ENCODE measurements at regions not wholly inside any gene's neighbourhood (a gene's known extent, or its start where the extent isn't known, plus 50 kb on each side); places are given as distances from the start of the nearest gene placed in this dataset.
A peak's percentile ranks its signal among the peaks of the same experiment; 100 is the strongest.

DNA sequence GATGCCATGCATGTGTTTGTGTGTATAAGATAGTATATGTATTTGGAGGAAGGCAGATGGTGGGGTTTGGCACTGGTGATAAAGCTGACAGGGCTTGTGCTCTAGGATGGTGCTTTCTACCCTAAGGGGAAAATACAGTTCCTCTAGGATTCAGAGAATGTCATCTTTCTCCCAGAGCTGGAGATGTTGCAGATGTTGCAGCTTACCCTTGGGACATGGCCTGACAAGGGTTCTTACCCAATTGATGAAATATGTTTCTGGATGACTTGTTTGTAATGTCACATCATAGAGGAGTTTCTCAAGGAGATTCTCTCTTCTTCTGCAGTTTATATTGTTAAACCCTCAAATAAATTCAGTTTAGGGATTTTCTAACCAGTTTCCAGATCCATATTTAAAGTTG lies 52.5 kb upstream of the PITX2 start:
- no peak for DNase-seq (ENCODE audit: low spot score)

DNA sequence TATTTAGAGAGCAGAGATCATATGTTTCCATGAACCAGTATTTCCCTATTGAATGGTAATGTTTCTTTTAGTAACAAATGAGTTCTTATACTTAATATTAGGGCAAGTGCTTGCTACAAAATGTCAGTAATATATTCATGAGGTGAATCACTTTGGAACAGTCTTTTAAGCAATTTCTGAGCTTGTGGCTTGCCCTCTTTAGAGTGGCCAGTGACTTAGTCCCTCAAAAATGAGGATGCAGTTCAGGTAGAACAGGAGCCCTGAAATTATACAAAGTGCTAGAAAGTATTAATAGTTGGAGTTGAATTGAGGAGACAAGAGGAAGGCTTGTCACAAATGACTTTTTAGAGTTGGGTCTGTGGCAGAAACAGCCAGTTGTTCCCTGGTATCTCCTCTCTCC lies 53.4 kb upstream of the PITX2 start:
- DNase-seq (ENCODE audit: low spot score): no peak

GRCh38 chr4:110678517-110679227 lies 55.8 kb upstream of the PITX2 start:
- no peak for DNase-seq (ENCODE audit: low spot score)

DNA sequence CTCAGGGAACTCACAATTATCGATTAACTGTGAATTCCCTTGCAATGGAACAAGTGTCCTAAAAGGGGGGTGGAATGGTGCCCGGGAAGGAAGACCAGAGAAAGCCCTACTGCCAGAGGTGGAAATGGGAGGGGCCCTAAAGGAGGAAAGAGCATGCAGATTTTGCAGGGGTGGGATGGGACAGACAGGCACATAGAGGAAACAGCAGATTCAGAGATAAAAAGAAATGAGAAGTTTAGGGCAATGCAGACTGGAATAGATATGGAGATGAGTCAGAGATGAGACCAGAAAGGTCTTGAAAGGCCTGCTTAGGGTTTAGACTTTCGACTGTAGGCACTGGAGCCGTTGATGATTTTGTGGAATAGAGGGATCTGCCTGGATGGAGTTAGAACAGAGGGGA lies 57.4 kb upstream of the PITX2 start:
- DNase-seq (ENCODE audit: low spot score): no peak

DNA sequence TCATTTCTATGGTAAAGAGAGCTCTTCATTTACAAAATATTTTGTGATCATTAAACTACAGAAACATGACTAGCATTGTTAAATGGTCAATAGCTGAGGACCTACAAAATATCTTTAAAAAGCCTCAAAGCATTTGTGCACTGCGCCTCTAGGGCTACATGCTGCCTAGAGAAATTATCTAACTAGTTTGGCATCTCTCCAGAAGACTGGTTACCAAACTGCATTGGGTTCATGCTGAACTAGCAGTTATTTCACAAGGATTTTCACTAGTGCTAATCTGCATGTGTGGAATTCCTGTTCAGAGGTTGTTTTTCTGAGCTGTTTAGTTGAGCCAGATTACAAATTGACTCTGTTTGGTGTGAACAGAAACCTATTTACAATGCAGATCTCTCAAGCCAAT lies 58.5 kb upstream of the PITX2 start:
- peak; percentile 61 for DNase-seq (ENCODE audit: low spot score)

GRCh38 chr4:110682311-110682710 lies 59.4 kb upstream of the PITX2 start:
- no peak for DNase-seq (ENCODE audit: low spot score)

DNA sequence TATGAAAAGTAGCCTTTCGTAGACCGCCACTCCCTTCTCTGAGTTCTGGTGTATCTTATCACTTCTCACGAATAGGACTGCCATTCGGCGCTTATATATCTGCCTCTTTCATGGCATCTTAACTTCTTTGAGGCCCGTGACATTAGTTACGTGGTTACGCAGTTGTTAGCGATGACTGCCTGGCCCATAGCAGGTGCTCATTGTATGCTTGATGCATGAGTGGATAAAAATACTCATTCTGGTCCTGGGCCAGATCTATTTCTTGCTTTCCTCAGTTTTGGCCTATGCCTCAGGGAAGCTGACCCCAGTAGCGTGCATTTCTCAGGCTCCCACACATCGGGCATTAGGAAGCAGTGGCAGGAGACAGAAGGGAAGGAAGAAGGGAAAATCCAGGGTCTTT lies 60.7 kb upstream of the PITX2 start:
- no peak for DNase-seq (ENCODE audit: low spot score)

DNA sequence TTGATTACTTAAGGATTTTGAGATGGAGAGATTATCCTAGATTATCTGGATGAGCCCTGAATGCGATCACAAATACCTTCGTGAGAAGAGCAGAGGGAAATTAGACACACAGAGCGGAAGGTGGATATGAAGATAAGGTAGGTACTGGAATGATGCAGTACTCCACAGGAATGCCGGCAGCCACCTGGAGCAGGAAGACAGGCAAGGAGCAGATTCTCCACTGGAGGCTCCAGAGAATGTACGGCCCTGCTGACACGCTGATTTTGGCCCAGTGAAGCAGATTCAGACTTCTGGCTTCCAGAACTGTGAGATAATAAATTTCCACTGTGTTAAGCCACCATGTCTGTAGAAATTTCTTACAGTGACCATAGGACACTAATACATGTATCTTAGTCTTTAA lies 79.4 kb upstream of the PITX2 start:
- DNase-seq (ENCODE audit: low spot score): no peak

DNA sequence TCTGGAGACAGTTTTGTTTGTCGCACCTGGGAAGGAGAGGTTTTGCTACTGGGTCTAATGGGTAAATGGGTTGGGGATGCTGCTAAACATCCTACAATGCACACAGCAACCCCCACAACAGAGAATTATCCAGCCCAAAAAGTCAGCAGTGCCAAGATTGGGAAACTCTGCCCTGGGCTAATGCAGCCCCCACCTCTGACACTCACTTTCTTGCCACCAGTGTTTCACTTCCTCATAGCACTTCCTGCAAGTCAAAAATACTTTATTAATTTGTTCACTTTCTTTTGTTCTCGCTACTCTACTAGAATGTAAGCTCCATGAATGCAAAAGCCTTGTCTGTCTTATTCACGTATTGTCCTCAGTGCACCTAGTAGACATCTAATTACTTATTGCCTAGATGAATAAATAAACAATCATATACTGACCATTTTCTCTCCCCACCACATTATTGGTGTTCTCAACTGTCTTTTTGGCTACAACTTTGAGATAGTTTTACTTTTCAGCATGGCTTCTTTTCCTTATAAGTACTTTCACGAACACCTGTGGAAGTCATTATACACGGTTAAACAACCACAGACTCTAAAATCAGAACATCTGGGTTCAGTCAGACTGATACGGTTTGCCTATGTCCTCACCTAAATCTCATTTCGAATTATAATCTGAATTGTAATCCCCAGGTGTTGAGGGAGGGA lies 82.0 kb upstream of the PITX2 start:
- no peak for DNase-seq (ENCODE audit: low spot score)

DNA sequence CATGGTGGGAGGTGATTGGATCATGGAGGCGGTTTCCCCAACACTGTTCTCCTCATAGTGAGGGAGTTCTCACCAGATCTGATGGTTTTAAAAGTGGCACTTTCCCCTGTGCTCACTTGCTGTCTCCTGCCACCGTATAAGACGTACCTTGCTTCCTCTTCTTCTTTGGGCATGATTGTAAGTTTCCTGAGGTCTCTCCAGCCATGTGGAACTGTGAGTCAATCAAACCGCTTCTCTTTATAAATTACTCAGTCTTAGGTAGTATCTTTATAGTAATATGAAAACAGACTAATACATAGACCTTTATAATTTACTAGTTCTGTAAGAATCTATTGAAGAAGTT lies 82.5 kb upstream of the PITX2 start:
- DNase-seq (ENCODE audit: low spot score): no peak

- DNase-seq (ENCODE audit: low spot score): peak; percentile 16
Observed at GRCh38 chr4:110710070-110710469, 87.2 kb upstream of the PITX2 start.

GRCh38 chr4:110712486-110712885 lies 89.6 kb upstream of the PITX2 start:
- no peak for DNase-seq (ENCODE audit: low spot score)

DNA sequence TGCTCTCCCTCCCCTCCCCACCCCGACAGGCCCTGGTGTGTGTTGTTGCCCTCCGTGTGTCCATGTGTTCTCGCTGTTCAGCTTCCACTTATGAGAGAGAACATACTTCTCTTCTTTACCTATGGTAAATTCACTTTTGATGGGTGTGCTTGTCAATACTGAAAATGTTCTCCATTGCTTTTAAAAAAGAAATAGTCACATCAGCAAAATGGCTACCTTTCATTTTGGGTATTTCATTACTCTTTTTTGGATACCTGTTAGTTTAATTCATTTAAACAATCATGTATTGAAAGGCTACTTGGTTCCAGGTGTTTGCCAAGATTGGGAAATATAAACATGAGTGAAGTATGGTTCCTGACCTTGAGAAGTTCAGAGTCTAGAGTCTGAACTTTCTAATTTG lies 107.4 kb upstream of the PITX2 start:
- DNase-seq (ENCODE audit: low spot score): no peak

- peak; percentile 67 for DNase-seq (ENCODE audit: low spot score)
Observed at GRCh38 chr4:110733901-110734300, 111.0 kb upstream of the PITX2 start.

DNA sequence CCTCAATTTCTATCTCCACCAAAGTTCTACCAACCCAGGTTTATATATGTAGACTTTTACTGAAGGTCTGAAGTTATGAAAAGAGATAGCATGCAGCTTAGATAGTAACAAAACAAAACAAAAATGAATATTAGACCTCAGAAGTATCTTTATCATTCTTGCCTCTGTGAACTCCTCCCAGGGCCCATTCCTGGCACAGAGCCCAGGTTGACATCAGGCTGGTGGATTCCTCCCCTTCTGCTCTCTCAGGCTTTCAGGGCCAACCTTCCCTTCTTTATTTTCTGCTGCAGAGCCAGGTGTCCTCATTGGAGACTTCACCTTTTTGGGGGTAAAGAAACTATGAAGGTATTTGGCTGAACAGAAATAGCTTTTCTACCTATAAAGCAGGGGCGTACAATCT lies 112.8 kb upstream of the PITX2 start:
- DNase-seq (ENCODE audit: low spot score): peak; percentile 48

GRCh38 chr4:110737931-110738330 lies 115.1 kb upstream of the PITX2 start:
- no peak for DNase-seq (ENCODE audit: low spot score)

DNA sequence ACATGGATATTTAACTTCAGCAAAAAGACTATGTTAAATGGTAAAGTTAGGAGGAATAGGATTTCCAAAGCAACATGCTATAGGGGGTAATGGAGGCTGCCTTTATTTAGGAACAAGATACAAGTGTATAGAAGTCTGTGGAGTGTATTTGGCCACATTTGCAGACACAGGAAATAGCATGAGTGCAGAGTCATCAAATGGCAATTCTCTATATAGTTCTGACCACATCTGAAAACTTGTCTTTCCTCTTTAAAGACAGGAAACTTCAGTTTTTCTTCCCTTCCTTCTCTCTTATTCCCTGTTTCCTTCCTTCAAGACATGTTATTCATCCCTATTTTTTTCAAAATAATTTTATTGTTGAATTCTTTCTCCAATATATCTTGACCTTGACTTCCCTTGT lies 119.3 kb upstream of the PITX2 start:
- DNase-seq (ENCODE audit: low spot score): no peak

GRCh38 chr4:110748071-110748470 lies 125.2 kb upstream of the PITX2 start:
- DNase-seq (ENCODE audit: low spot score): no peak

DNA sequence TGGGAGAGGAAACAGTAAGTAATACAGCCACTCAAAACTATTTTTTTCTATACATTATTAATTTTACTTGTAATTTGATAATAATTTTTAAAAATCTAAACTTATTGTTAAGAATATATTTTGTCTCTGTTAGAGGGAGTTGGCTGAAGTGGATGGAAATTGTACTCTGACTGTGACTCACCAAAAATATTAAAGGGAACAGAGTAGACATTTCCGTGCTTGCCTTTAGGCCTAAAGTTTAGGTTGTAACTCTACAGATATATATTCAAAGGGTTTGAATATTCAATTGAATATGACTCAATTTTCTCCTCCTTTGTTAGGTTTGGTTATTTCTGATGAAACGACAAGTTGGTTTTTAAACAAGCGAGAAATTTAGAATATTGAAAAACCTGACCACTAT lies 128.3 kb upstream of the PITX2 start:
- DNase-seq (ENCODE audit: low spot score): no peak

- no peak for DNase-seq (ENCODE audit: low spot score)
Observed at GRCh38 chr4:110751986-110752385, 129.1 kb upstream of the PITX2 start.

GRCh38 chr4:110753466-110753865 lies 130.6 kb upstream of the PITX2 start:
- DNase-seq (ENCODE audit: low spot score): no peak

GRCh38 chr4:110754716-110755115 lies 131.8 kb upstream of the PITX2 start:
- DNase-seq (ENCODE audit: low spot score): no peak

DNA sequence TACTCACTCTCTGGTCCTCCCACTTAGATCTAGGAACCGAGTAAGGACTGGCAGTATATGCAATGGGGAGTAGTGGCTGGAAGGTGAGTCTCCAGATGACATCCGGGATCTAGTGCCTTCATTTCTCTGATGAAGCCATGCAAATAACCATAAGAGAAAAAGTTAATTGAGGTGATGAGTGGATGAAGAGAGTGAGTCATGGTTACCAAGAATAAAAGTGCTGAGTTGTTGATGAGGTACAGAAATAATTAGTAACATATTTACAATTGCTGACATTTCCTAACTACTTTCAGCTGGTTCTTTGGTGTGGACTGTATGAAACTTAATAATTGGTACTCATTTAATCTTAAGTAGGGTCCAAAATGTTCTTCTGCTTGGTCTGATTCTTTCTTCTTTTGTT lies 146.7 kb upstream of the PITX2 start:
- no peak for DNase-seq (ENCODE audit: low spot score)

DNA sequence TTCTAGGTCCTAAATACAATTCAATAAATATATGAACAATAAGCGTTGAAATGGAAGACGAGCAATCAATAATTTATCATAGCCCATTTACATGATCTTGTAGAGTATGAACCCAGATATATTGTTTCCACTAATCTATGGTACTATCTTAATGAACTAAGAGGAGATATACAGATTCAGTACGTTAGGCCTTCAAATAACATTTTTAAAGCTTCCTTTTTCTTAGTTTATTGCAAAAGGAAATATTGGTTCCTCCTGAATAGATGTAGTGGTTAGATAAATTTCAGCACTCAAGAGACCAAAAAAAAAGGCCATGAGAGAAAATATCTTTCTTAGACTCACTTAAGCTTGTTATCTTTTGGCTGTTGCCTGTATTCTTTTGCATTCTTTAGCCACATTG lies 147.5 kb upstream of the PITX2 start:
- DNase-seq (ENCODE audit: low spot score): no peak
